ENCODE measurements at regions not wholly inside any gene's neighbourhood (a gene's known extent, or its start where the extent isn't known, plus 50 kb on each side); places are given as distances from the start of the nearest gene placed in this dataset.

- intact Hi-C loops (cut with micrococcal nuclease; ENCODE audit: unreplicated experiment), result no loop called here
- Histone ChIP-seq H3K4me3 (ENCODE audit: low read depth, low read length, poor library complexity, severe bottlenecking) (no peak overlapping the region), H3K27ac (ENCODE audit: low read depth, low read length, poor library complexity, severe bottlenecking) (no peak overlapping the region), H3K4me1 (ENCODE audit: insufficient read depth, low read length, poor library complexity, severe bottlenecking) (peaks cover 11% of the 10 kb centered on the region), H3K36me3 (ENCODE audit: insufficient read depth, low read length, poor library complexity, severe bottlenecking) (no peaks in the 10 kb centered on the region), H3K9me3 (ENCODE audit: low read depth, low read length, poor library complexity, severe bottlenecking) (peaks cover 7% of the 10 kb centered on the region), H3K27me3 (replicated peaks; ENCODE audit: insufficient read depth, low read depth, low read length, poor library complexity) (no peaks in the 10 kb centered on the region)
- no peak for DNase-seq (ENCODE audit: low spot score)
- ChIA-PET POLR2A (ENCODE audit: low non-redundant PET) (interaction anchor here (0.6 kb wide), 1 partner anchor 43 kb away, joined by 3 read pairs; no protein-coding TSS in a partner anchor), CTCF (no interaction called here)
- TF ChIP-seq CTCF (conservative IDR thresholded peaks at IDR 0.05; ENCODE audit: low read depth, low read length) (no peak), EZH2 (IDR thresholded peaks at IDR 0.05; ENCODE audit: borderline replicate concordance, low read depth, low read length, poor library complexity, severe bottlenecking) (no peak)
- BruUV-seq (replicated peaks), result no TSS peak
Observed at GRCh38 chr5:71825992-71826391, 106.9 kb downstream of the CARTPT start.

- TF ChIP-seq CTCF (conservative IDR thresholded peaks at IDR 0.05; ENCODE audit: low read depth, low read length) (no peak), EZH2 (IDR thresholded peaks at IDR 0.05; ENCODE audit: borderline replicate concordance, low read depth, low read length, poor library complexity, severe bottlenecking) (no peak)
- H3K4me1 ChIP-seq (ENCODE audit: insufficient read depth, low read length, poor library complexity, severe bottlenecking), result peaks cover 15% of the 10 kb centered on the region
- ChIA-PET CTCF (no interaction called here), POLR2A (ENCODE audit: low non-redundant PET) (no interaction called here)
- no peak overlapping the region for H3K27ac ChIP-seq (ENCODE audit: low read depth, low read length, poor library complexity, severe bottlenecking)
- DNase-seq (ENCODE audit: low spot score), result no peak
- no peak overlapping the region for H3K4me3 ChIP-seq (ENCODE audit: low read depth, low read length, poor library complexity, severe bottlenecking)
- H3K9me3 ChIP-seq (ENCODE audit: low read depth, low read length, poor library complexity, severe bottlenecking), result peaks cover 7% of the 10 kb centered on the region
- no TSS peak for BruUV-seq (replicated peaks)
- no peaks in the 10 kb centered on the region for H3K36me3 ChIP-seq (ENCODE audit: insufficient read depth, low read length, poor library complexity, severe bottlenecking)
- intact Hi-C loops (cut with micrococcal nuclease; ENCODE audit: unreplicated experiment), result no loop called here
- H3K27me3 ChIP-seq (replicated peaks; ENCODE audit: insufficient read depth, low read depth, low read length, poor library complexity), result no peaks in the 10 kb centered on the region
Observed at GRCh38 chr5:71828291-71829040, 109.4 kb downstream of the CARTPT start.

- Histone ChIP-seq H3K36me3 (ENCODE audit: insufficient read depth, low read length, poor library complexity, severe bottlenecking) (no peaks in the 10 kb centered on the region), H3K27ac (ENCODE audit: low read depth, low read length, poor library complexity, severe bottlenecking) (no peak overlapping the region), H3K4me3 (ENCODE audit: low read depth, low read length, poor library complexity, severe bottlenecking) (no peak overlapping the region), H3K4me1 (ENCODE audit: insufficient read depth, low read length, poor library complexity, severe bottlenecking) (peaks cover 15% of the 10 kb centered on the region), H3K27me3 (replicated peaks; ENCODE audit: insufficient read depth, low read depth, low read length, poor library complexity) (no peaks in the 10 kb centered on the region), H3K9me3 (ENCODE audit: low read depth, low read length, poor library complexity, severe bottlenecking) (peaks cover 7% of the 10 kb centered on the region)
- DNase-seq (ENCODE audit: low spot score), result no peak
- no peak for TF ChIP-seq CTCF (conservative IDR thresholded peaks at IDR 0.05; ENCODE audit: low read depth, low read length)
- TF ChIP-seq EZH2 (IDR thresholded peaks at IDR 0.05; ENCODE audit: borderline replicate concordance, low read depth, low read length, poor library complexity, severe bottlenecking), result no peak
- ChIA-PET POLR2A (ENCODE audit: low non-redundant PET) (no interaction called here), CTCF (no interaction called here)
- intact Hi-C loops (cut with micrococcal nuclease; ENCODE audit: unreplicated experiment), result no loop called here
- no TSS peak for BruUV-seq (replicated peaks)
Observed at GRCh38 chr5:71829206-71829605, 110.1 kb downstream of the CARTPT start.
